K562 (cell line): ENCODE measurements at regions not wholly inside any gene's neighbourhood (a gene's known extent, or its start where the extent isn't known, plus 50 kb on each side); places are given as distances from the start of the nearest gene placed in this dataset.

Source experiments
- ATAC-seq: fragments of 200-7000 bp; cut with Tn5 transposase; 3 replicates; pipeline ENCODE4 v1.9.1; 2020; ENCODE audit warnings: moderate library complexity
- BruUV-seq: library from RNA; stranded (reverse); fragments of 400-500 nt; replicated peaks from 2 replicates; lab custom pipeline; 2021; lab: Mats Ljungman, UMichigan
- CTCF ChIA-PET: fragments of 300-600 bp; formaldehyde crosslinking; extraction: SDS; loops from one replicate; lab custom pipeline; 2021; ENCODE audit warnings: low intra/inter-chr PET ratio; lab: Yijun Ruan, JAX
- POLR2A ChIA-PET: fragments of 300-600, 350-650 bp; sonication (Branson Sonifier 250); formaldehyde crosslinking; extraction: SDS; loops from one replicate; lab custom pipeline; 2021; ENCODE audit warnings: antibody characterized with exemption, inconsistent platforms; lab: Yijun Ruan, JAX
- DNase-seq, 4 experiments: peaks; one replicate each; pipeline versions ENCODE4 v3.0.0 to v3.0.0-alpha.2; 2011 to 2018; ENCODE audit warnings: low spot score in 3 of 4, mixed read lengths in 3 of 4; ENCODE audit errors: extremely low read depth in 1 of 4
- FAIRE-seq: peaks from 2 replicates; lab custom pipeline; 2011; peaks lifted over from hg19 to GRCh38; lab: Jason Lieb, UNC
- H2AFZ ChIP-seq: 2 replicates; pipeline ENCODE4 v1.6.0; 2011; ENCODE audit warnings: low read depth, low read length, control low read depth, inconsistent platforms
- H3K27ac ChIP-seq: fragments of 200-600 bp; 3 replicates; pipeline ENCODE4 v1.8.0; 2011; ENCODE audit warnings: low read depth, mild to moderate bottlenecking, control low read depth, inconsistent platforms, low read length, moderate library complexity, mixed read lengths; ENCODE audit errors: extremely low read depth
- H3K27me3 ChIP-seq, 2 experiments: fragments of 300-600 bp in 1 of 2; 2 replicates in 1 of 2; 3 replicates in 1 of 2; pipeline versions ENCODE4 v1.6.0 to v1.8.0; 2011; ENCODE audit warnings: inconsistent platforms in 2 of 2, low read length in 2 of 2, mild to moderate bottlenecking in 1 of 2, mixed read lengths in 1 of 2, moderate library complexity in 1 of 2; ENCODE audit not compliant: control insufficient read depth in 2 of 2, insufficient read depth in 2 of 2
- H3K36me3 ChIP-seq: fragments of 300-600 bp; 3 replicates; pipeline ENCODE4 v1.8.0; 2011; ENCODE audit warnings: mild to moderate bottlenecking, low read length, inconsistent platforms; ENCODE audit not compliant: control insufficient read depth, insufficient read depth
- H3K4me1 ChIP-seq, 2 experiments: fragments of 200-600 bp in 1 of 2; replicated peaks in 1 of 2; 2 replicates in 1 of 2; 3 replicates in 1 of 2; pipeline versions ENCODE4 v1.5.1 to v1.8.0; 2011; ENCODE audit warnings: inconsistent platforms in 2 of 2, low read length in 2 of 2, mild to moderate bottlenecking in 1 of 2, mixed read lengths in 1 of 2, moderate library complexity in 1 of 2; ENCODE audit not compliant: control insufficient read depth in 2 of 2, insufficient read depth in 2 of 2
- H3K4me2 ChIP-seq: 2 replicates; pipeline ENCODE4 v1.6.1; 2011; ENCODE audit warnings: low read length, control low read depth, inconsistent platforms, mixed read lengths; ENCODE audit not compliant: insufficient read depth
- H3K4me3 ChIP-seq: fragments of 200-600 bp; sonication (generic), shearing (Covaris generic); 2 replicates; pipeline ENCODE4 v1.5.1; 2016; ENCODE audit warnings: control low read depth, inconsistent platforms
- H3K79me2 ChIP-seq: fragments of 200-600 bp; 3 replicates; pipeline ENCODE4 v1.8.0; 2011; ENCODE audit warnings: low read length, inconsistent platforms; ENCODE audit not compliant: control insufficient read depth, insufficient read depth
- H3K9ac ChIP-seq, 2 experiments: 2 replicates each; pipeline versions ENCODE4 v1.6.0 to v1.6.1; 2011; ENCODE audit warnings: low read depth in 2 of 2, low read length in 2 of 2, control low read depth in 1 of 2, inconsistent platforms in 1 of 2, mild to moderate bottlenecking in 1 of 2, mixed read lengths in 1 of 2; ENCODE audit not compliant: insufficient read depth in 1 of 2
- H3K9me1 ChIP-seq: one replicate; pipeline ENCODE4 v1.6.0; 2011; ENCODE audit warnings: inconsistent platforms, mild to moderate bottlenecking, low read length, moderate library complexity; ENCODE audit not compliant: control insufficient read depth, insufficient read depth
- H3K9me3 ChIP-seq: replicated peaks from 2 replicates; pipeline ENCODE4 v1.5.1; 2011; ENCODE audit warnings: low read depth, low read length, inconsistent platforms; ENCODE audit not compliant: control insufficient read depth, insufficient read depth
- H4K20me1 ChIP-seq: replicated peaks from 2 replicates; pipeline ENCODE4 v1.6.1; 2011; ENCODE audit warnings: low read length, inconsistent platforms, mixed read lengths; ENCODE audit not compliant: control insufficient read depth, insufficient read depth
- COPS2 ChIP-seq: fragments of 450-650 bp; conservative IDR thresholded peaks from 2 replicates; pipeline ENCODE4 v1.6.1; 2016; ENCODE audit warnings: mild to moderate bottlenecking, moderate library complexity
- CREB3 ChIP-seq: fragments of 450-650 bp; conservative IDR thresholded peaks from 2 replicates; pipeline ENCODE4 v1.6.1; 2016; ENCODE audit warnings: missing genetic modification characterization, low read depth, mild to moderate bottlenecking, missing compliant biosample characterization, moderate library complexity
- CREB3L1 ChIP-seq: fragments of 450-650 bp; IDR thresholded peaks from 2 replicates; pipeline ENCODE4 v1.6.1; 2014; ENCODE audit warnings: low read depth, mild to moderate bottlenecking, moderate library complexity, borderline replicate concordance
- JUNB ChIP-seq: fragments of 450-650 bp; formaldehyde crosslinking; conservative IDR thresholded peaks from 2 replicates; pipeline ENCODE4 v1.4.0; 2020; ENCODE audit warnings: mild to moderate bottlenecking
- MYNN ChIP-seq, 2 experiments: sonication (generic); formaldehyde crosslinking in 1 of 2; IDR thresholded peaks; 2 replicates each; pipeline versions ENCODE4 v1.5.0 to v1.6.1; 2016 to 2020; ENCODE audit warnings: antibody characterized with exemption in 1 of 2, missing genetic modification reagents in 1 of 2
- NFIX ChIP-seq: fragments of 250-450 bp; sonication (Bioruptor Pico); IDR thresholded peaks from 2 replicates; pipeline ENCODE4 v1.4.0; 2020; ENCODE audit warnings: low read depth, mild to moderate bottlenecking, moderate library complexity
- RBM14 ChIP-seq: fragments of 200-400 bp; formaldehyde crosslinking; IDR thresholded peaks from 2 replicates; pipeline ENCODE4 v1.6.1; 2018; ENCODE audit warnings: low read depth, mild to moderate bottlenecking, low read length, moderate library complexity, borderline replicate concordance; ENCODE audit not compliant: insufficient read depth
- RBM15 ChIP-seq: fragments of 200-400 bp; formaldehyde crosslinking; IDR thresholded peaks from 2 replicates; pipeline ENCODE4 v1.6.1; 2018; ENCODE audit warnings: mild to moderate bottlenecking, low read length, moderate library complexity; ENCODE audit not compliant: insufficient read depth
- RBM34 ChIP-seq: fragments of 200-400 bp; formaldehyde crosslinking; IDR thresholded peaks from 2 replicates; pipeline ENCODE4 v1.6.1; 2018; ENCODE audit warnings: low read length, borderline replicate concordance; ENCODE audit not compliant: insufficient read depth
- RBM39 ChIP-seq: fragments of 200-400 bp; formaldehyde crosslinking; optimal IDR thresholded peaks from 2 replicates; pipeline ENCODE3; 2018; ENCODE audit warnings: low read depth, low read length
- SMAD4 ChIP-seq: fragments of 250-450 bp; sonication (Bioruptor Pico); conservative IDR thresholded peaks from 2 replicates; pipeline ENCODE4 v1.8.0; 2021; ENCODE audit warnings: inconsistent platforms, mild to moderate bottlenecking, moderate library complexity
- STAT5A ChIP-seq: IDR thresholded peaks from 2 replicates; pipeline ENCODE4 v1.6.1; 2012; ENCODE audit warnings: low read length, inconsistent platforms, borderline replicate concordance
- ZNF41 ChIP-seq: fragments of 250-450 bp; sonication (Bioruptor Pico); conservative IDR thresholded peaks from 2 replicates; pipeline ENCODE4 v1.4.0; 2020; ENCODE audit warnings: mild to moderate bottlenecking
- ZNF696 ChIP-seq: fragments of 250-450 bp; sonication (Bioruptor Pico); conservative IDR thresholded peaks from 2 replicates; pipeline ENCODE4 v1.4.0; 2020; ENCODE audit warnings: mild to moderate bottlenecking, moderate library complexity
- WGBS: fragments of 100-300 bp; shearing (Covaris generic); methylation state at CpG from one replicate; pipeline ENCODE4 v1.1.6; 2016; ENCODE audit warnings: low coverage, mixed read lengths; ENCODE audit not compliant: insufficient coverage; ENCODE audit errors: missing lambda C conversion rate; 5-methylcytosine and 5-hydroxymethylcytosine counted together
- in situ Hi-C: fragments of 300-500 bp; cut with MboI; formaldehyde crosslinking; loops from 4 replicates; pipeline ENCODE4 v1.15.0; 2018; ENCODE audit warnings: inconsistent platforms, mixed read lengths
- intact Hi-C: fragments of 100-400 bp; cut with micrococcal nuclease; formaldehyde crosslinking; loops from 2 replicates; pipeline ENCODE4 v1.14.2; 2022

GRCh38 chr18:24662412-24662821 is 202.0 kb downstream of the HRH4 start:
- no peak overlapping the region for H3K4me2 ChIP-seq
- under 1% methylated on average over 13 of the region's 13 CpGs for WGBS
- BruUV-seq, result no TSS peak
- H3K4me1 ChIP-seq, result no peaks in the 10 kb centered on the region
- DNase-seq, result no peak
- H3K79me2 ChIP-seq, result no peaks in the 10 kb centered on the region
- no peak overlapping the region for H3K9ac ChIP-seq
- H3K9me3 ChIP-seq, result no peaks in the 10 kb centered on the region
- H2AFZ ChIP-seq, result no peak overlapping the region
- no peaks in the 10 kb centered on the region for H4K20me1 ChIP-seq
- 0 out of 5 replicates have a peak, but pooled peaks cover 0 to 6% of the 10 kb centered on the region in 2 experiments for H3K27me3 ChIP-seq
- H3K9me1 ChIP-seq, result no peaks in the 10 kb centered on the region
- no peak overlapping the region for H3K27ac ChIP-seq
- in situ Hi-C loops (no loop called here), intact Hi-C loops (loop anchor here (5.0 kb wide), 1 partner anchor 50 kb away; no protein-coding TSS in a partner anchor)
- ChIA-PET CTCF (no interaction called here), POLR2A (interaction anchor here (1.3 kb wide), 1 partner anchor 32 kb away, joined by 3 read pairs; no protein-coding TSS in a partner anchor)
- ATAC-seq, result no peak
- H3K36me3 ChIP-seq, result no peaks in the 10 kb centered on the region
- TF ChIP-seq JUNB (CRISPR knock-in tag), result no peak
- no peak for FAIRE-seq
- H3K4me3 ChIP-seq, result no peak overlapping the region

- H3K79me2 ChIP-seq, result no peaks in the 10 kb centered on the region
- WGBS, result 0% methylated on average over 5 of the region's 5 CpGs
- H3K4me3 ChIP-seq, result no peak overlapping the region
- CTCF ChIA-PET, result no interaction called here
- no peak overlapping the region for H2AFZ ChIP-seq
- intact Hi-C loops, result loop anchor here (5.0 kb wide), 1 partner anchor 51 kb away; no protein-coding TSS in a partner anchor
- POLR2A ChIA-PET, result no interaction called here
- no peak for ATAC-seq
- H3K4me1 ChIP-seq, result no peaks in the 10 kb centered on the region
- DNase-seq, result no peak
- H4K20me1 ChIP-seq, result no peaks in the 10 kb centered on the region
- H3K4me2 ChIP-seq, result no peak overlapping the region
- H3K27ac ChIP-seq, result no peak overlapping the region
- H3K9ac ChIP-seq, result no peak overlapping the region
- no peaks in the 10 kb centered on the region for H3K9me1 ChIP-seq
- H3K36me3 ChIP-seq, result no peaks in the 10 kb centered on the region
- 0 out of 5 replicates have a peak, but pooled peaks cover 0 to 6% of the 10 kb centered on the region in 2 experiments for H3K27me3 ChIP-seq
- no peaks in the 10 kb centered on the region for H3K9me3 ChIP-seq
- in situ Hi-C loops, result no loop called here
- no peak for FAIRE-seq
- BruUV-seq, result no TSS peak
- TF ChIP-seq NFIX (CRISPR knock-in tag) (no peak), CREB3 (tag) (no peak), RBM34 (no peak), SMAD4 (CRISPR knock-in tag) (no peak), RBM14 (no peak), ZNF696 (no peak), RBM15 (no peak), CREB3L1 (no peak), MYNN (IDR thresholded peaks at IDR 0.05) (no peak), MYNN (CRISPR knock-in tag; IDR thresholded peaks at IDR 0.05) (no peak), COPS2 (no peak), RBM39 (no peak), STAT5A (no peak), ZNF41 (CRISPR knock-in tag) (no peak)
Measured at GRCh38 chr18:24663026-24663425, 202.6 kb downstream of the HRH4 start.
